ENCODE measurements at regions not wholly inside any gene's neighbourhood (a gene's known extent, or its start where the extent isn't known, plus 50 kb on each side); places are given as distances from the start of the nearest gene placed in this dataset.

GRCh38 chr2:67320861-67321587 lies 76.1 kb upstream of the ETAA1 start:
- TF ChIP-seq, protein P1, sequence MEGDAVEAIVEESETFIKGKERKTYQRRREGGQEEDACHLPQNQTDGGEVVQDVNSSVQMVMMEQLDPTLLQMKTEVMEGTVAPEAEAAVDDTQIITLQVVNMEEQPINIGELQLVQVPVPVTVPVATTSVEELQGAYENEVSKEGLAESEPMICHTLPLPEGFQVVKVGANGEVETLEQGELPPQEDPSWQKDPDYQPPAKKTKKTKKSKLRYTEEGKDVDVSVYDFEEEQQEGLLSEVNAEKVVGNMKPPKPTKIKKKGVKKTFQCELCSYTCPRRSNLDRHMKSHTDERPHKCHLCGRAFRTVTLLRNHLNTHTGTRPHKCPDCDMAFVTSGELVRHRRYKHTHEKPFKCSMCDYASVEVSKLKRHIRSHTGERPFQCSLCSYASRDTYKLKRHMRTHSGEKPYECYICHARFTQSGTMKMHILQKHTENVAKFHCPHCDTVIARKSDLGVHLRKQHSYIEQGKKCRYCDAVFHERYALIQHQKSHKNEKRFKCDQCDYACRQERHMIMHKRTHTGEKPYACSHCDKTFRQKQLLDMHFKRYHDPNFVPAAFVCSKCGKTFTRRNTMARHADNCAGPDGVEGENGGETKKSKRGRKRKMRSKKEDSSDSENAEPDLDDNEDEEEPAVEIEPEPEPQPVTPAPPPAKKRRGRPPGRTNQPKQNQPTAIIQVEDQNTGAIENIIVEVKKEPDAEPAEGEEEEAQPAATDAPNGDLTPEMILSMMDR (tag by site-specific recombination; IDR thresholded peaks at IDR 0.05) = no peak
- no peak for TF ChIP-seq ZBTB10 (tag by site-specific recombination; IDR thresholded peaks at IDR 0.05)
- TF ChIP-seq ZNF274 (IDR thresholded peaks at IDR 0.05; ENCODE audit: low read length) = no peak
- no peak for TF ChIP-seq ZNF274 (tag by site-specific recombination; IDR thresholded peaks at IDR 0.05; ENCODE audit: borderline replicate concordance)
- TF ChIP-seq, protein P2, sequence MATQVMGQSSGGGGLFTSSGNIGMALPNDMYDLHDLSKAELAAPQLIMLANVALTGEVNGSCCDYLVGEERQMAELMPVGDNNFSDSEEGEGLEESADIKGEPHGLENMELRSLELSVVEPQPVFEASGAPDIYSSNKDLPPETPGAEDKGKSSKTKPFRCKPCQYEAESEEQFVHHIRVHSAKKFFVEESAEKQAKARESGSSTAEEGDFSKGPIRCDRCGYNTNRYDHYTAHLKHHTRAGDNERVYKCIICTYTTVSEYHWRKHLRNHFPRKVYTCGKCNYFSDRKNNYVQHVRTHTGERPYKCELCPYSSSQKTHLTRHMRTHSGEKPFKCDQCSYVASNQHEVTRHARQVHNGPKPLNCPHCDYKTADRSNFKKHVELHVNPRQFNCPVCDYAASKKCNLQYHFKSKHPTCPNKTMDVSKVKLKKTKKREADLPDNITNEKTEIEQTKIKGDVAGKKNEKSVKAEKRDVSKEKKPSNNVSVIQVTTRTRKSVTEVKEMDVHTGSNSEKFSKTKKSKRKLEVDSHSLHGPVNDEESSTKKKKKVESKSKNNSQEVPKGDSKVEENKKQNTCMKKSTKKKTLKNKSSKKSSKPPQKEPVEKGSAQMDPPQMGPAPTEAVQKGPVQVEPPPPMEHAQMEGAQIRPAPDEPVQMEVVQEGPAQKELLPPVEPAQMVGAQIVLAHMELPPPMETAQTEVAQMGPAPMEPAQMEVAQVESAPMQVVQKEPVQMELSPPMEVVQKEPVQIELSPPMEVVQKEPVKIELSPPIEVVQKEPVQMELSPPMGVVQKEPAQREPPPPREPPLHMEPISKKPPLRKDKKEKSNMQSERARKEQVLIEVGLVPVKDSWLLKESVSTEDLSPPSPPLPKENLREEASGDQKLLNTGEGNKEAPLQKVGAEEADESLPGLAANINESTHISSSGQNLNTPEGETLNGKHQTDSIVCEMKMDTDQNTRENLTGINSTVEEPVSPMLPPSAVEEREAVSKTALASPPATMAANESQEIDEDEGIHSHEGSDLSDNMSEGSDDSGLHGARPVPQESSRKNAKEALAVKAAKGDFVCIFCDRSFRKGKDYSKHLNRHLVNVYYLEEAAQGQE (tag by site-specific recombination; IDR thresholded peaks at IDR 0.05) = no peak
- no peak for TF ChIP-seq SP2 (tag by site-specific recombination; IDR thresholded peaks at IDR 0.05)
- no peak for TF ChIP-seq ZNF302 (tag by site-specific recombination; IDR thresholded peaks at IDR 0.05; ENCODE audit: low read depth)
- no peak for TF ChIP-seq ZNF280D (tag by site-specific recombination; IDR thresholded peaks at IDR 0.05)
